Adrenal gland (tissue), 5 donors: ENCODE measurements at regions not wholly inside any gene's neighbourhood (a gene's known extent, or its start where the extent isn't known, plus 50 kb on each side); places are given as distances from the start of the nearest gene placed in this dataset.

Source experiments
- POLR2A ChIP-seq, 2 donors: fragments of 450-650 bp; IDR thresholded peaks; one replicate each; pipeline ENCODE4 v1.6.1; 2017; ENCODE audit warnings: antibody characterized with exemption in 2 of 2, mild to moderate bottlenecking in 2 of 2, moderate library complexity in 1 of 2
- TF ChIP-seq, protein P1 (sequence below), 6 experiments: fragments of 450-650 bp in 4 of 6; fragments of 200-600 bp in 2 of 6; sonication (generic) in 1 of 6; IDR thresholded peaks; 1 replicate in 5 of 6; 2 replicates in 1 of 6; pipeline versions ENCODE4 v1.5.1 to v1.8.0; 2016 to 2021; ENCODE audit warnings: antibody characterized with exemption in 6 of 6, mild to moderate bottlenecking in 2 of 6, moderate library complexity in 1 of 6
- donor health status: DM: no; HTN: no; CAD: no.

DNA sequence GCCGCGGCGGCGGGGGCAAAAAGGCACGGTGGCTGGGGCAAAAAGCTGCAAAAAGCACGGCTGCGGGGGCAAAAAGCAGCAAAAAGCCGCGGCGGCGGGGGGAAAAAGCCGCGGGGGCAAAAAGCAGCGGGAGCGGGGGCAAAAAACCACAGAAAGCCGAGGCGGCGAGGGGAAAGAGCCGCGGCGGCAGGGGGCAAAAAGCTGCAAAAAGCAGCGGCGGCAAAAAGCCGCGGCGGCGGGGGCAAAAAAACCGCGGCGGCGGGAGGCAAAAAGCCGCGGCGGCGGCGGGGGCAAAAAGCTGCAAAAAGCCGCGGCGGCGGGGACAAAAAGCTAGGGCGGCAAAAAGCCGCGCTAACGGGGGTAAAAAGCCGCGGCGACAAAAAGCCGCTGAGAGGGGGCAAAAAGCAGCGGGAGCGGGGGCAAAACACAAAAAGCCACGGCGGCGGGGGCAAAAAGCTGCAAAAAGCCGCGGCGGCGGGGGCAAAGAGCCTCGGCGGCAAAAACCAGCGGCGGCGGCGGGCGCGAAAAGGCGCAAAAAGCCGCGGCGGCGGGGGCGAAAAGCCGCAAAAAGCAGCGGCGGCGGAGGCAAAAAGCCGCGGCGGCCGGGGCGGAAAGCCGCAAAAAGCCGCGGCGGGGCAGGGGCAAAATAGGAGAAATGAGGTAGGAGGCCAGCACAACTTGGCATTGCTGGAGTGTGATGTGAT, 123.4 kb downstream of the ANKRD30BL start:
- TF ChIP-seq, protein P1, sequence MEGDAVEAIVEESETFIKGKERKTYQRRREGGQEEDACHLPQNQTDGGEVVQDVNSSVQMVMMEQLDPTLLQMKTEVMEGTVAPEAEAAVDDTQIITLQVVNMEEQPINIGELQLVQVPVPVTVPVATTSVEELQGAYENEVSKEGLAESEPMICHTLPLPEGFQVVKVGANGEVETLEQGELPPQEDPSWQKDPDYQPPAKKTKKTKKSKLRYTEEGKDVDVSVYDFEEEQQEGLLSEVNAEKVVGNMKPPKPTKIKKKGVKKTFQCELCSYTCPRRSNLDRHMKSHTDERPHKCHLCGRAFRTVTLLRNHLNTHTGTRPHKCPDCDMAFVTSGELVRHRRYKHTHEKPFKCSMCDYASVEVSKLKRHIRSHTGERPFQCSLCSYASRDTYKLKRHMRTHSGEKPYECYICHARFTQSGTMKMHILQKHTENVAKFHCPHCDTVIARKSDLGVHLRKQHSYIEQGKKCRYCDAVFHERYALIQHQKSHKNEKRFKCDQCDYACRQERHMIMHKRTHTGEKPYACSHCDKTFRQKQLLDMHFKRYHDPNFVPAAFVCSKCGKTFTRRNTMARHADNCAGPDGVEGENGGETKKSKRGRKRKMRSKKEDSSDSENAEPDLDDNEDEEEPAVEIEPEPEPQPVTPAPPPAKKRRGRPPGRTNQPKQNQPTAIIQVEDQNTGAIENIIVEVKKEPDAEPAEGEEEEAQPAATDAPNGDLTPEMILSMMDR (IDR thresholded peaks at IDR 0.05): no peak
- no peak for TF ChIP-seq POLR2A (IDR thresholded peaks at IDR 0.05)
